SH-SY5Y (cell line): ENCODE measurements at regions not wholly inside any gene's neighbourhood (a gene's known extent, or its start where the extent isn't known, plus 50 kb on each side); places are given as distances from the start of the nearest gene placed in this dataset.

Experiments
- GATA2 ChIP-seq: IDR thresholded peaks from 2 replicates; pipeline ENCODE4 v1.6.1; 2011; ENCODE audit warnings: mild to moderate bottlenecking, low read depth, low read length
- GATA3 ChIP-seq: IDR thresholded peaks from 2 replicates; pipeline ENCODE4 v1.6.1; 2011; ENCODE audit warnings: low read depth, mild to moderate bottlenecking, low read length, moderate library complexity

GRCh38 chr11:115618428-115618827 is 114.2 kb upstream of the CADM1 start:
- no peak for TF ChIP-seq GATA3
- TF ChIP-seq GATA2 = no peak
